Upper lobe of right lung (tissue), 1 donor: ENCODE measurements at regions not wholly inside any gene's neighbourhood (a gene's known extent, or its start where the extent isn't known, plus 50 kb on each side); places are given as distances from the start of the nearest gene placed in this dataset.
A peak's percentile ranks its signal among the peaks of the same experiment; 100 is the strongest.

ENCODE experiments used
- ATAC-seq: fragments of 200-7000 bp; cut with Tn5 transposase; one replicate; pipeline ENCODE4 v1.9.1; 2020; ENCODE audit warnings: mild to moderate bottlenecking, moderate library complexity
- DNase-seq: peaks from one replicate; pipeline ENCODE4 v3.0.0-alpha.2; 2020
- H3K27ac ChIP-seq: fragments of 200-600 bp; one replicate; pipeline ENCODE4 v1.8.0; 2022
- H3K27me3 ChIP-seq: fragments of 200-600 bp; one replicate; pipeline ENCODE4 v1.8.0; 2022; ENCODE audit warnings: mild to moderate bottlenecking
- H3K36me3 ChIP-seq: fragments of 200-600 bp; one replicate; pipeline ENCODE4 v1.8.0; 2022
- H3K4me1 ChIP-seq: fragments of 200-600 bp; one replicate; pipeline ENCODE4 v1.8.0; 2022
- H3K4me3 ChIP-seq: fragments of 200-600 bp; one replicate; pipeline ENCODE4 v1.8.0; 2022; ENCODE audit warnings: mild to moderate bottlenecking
- H3K9me3 ChIP-seq: fragments of 200-600 bp; one replicate; pipeline ENCODE4 v1.8.0; 2022
- intact Hi-C: fragments of 100-400 bp; cut with DNase I; formaldehyde crosslinking; loops from one replicate; pipeline ENCODE4 v1.11.0; 2022
- TF ChIP-seq, protein P1 (sequence below): fragments of 200-600 bp; IDR thresholded peaks from one replicate; pipeline ENCODE4 v1.8.0; 2022; ENCODE audit warnings: antibody characterized with exemption
- donor health status: DM: no; HTN: yes; CAD: no; lungs with severe emphysema.

DNA sequence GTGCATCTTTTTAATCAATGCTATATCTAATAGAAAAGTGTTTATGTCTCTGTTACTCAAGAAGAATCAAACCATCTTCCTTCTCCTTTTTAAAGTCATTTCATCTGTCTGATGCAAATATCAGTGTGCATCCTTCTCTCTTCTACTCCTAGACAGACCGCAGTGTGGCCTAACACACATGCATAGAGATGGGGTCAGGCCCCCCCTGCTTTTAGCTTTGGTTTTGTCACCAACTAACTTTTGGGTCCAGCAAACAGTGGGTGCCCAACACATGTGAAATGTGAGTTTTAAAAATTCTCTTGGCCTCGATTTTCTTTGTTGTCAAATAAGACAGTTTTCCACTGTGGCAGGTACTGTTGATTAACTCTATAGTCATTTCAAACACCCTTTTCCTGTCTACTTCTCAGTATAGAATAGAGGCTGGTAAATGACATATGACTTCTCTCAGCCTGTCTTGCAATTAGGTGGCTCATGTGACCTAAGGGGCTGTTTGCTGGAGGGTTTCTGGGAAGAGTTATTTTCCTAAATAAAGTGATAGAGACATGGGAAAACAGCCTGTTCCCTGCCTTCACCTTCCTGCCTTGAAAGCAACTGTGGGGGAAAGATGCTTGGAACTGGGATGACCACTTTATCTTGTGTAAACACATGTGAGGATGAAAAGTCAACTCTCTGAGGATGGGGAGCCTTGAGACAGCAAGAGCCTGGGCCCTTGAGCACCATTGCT lies 65.7 kb upstream of the DARS1 start:
- H3K27ac ChIP-seq: no peak overlapping the region
- no peaks in the 10 kb centered on the region for H3K36me3 ChIP-seq
- no peak for ATAC-seq
- no peaks in the 10 kb centered on the region for H3K9me3 ChIP-seq
- no peaks in the 10 kb centered on the region for H3K27me3 ChIP-seq
- no peak for DNase-seq
- no peak overlapping the region for H3K4me3 ChIP-seq
- TF ChIP-seq, protein P1, sequence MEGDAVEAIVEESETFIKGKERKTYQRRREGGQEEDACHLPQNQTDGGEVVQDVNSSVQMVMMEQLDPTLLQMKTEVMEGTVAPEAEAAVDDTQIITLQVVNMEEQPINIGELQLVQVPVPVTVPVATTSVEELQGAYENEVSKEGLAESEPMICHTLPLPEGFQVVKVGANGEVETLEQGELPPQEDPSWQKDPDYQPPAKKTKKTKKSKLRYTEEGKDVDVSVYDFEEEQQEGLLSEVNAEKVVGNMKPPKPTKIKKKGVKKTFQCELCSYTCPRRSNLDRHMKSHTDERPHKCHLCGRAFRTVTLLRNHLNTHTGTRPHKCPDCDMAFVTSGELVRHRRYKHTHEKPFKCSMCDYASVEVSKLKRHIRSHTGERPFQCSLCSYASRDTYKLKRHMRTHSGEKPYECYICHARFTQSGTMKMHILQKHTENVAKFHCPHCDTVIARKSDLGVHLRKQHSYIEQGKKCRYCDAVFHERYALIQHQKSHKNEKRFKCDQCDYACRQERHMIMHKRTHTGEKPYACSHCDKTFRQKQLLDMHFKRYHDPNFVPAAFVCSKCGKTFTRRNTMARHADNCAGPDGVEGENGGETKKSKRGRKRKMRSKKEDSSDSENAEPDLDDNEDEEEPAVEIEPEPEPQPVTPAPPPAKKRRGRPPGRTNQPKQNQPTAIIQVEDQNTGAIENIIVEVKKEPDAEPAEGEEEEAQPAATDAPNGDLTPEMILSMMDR: no peak
- no peaks in the 10 kb centered on the region for H3K4me1 ChIP-seq
- intact Hi-C loops: no loop called here

DNA sequence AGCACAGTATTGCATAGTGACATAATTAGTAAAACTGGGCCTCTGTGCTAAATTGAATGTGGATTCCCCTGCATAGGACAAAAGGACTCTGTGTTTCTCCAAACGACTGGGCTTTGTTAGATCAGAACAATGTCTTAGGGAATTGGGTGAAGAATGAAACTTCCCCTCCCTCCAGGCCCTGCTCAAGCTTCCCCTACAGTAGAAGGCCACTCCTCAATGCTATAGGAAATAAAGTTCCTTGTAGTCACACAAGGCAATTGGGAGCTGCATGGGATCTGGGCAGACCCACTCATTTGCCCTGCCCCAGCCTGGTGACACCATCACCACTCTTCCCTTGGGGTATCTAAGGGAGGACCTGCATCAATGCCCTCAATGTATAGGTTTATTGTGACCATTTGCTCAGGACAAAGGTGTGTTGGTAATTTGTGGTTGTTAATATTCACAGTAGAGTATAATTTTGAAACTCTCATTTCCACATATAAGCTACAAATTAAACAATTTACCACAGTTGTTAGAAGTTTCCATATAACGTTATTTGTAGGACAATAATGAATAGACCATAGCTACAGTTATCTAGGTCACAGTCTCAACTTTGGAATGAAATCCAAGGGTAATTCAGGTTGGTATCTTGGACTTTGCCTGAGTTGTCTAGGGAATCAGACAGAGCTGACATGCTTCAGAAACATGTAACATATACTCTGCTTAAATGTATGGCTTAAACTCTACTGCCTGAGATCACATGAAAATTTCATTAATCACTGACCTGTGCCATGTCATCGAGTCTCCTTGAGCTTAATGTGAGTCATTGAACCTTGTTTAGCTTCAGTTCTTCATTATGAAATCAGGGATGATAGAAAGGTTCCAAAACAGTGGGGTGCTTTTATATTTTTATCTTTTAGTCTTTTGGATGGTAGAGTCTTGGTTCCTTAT lies 64.8 kb upstream of the DARS1 start:
- peak; percentile 46 for ATAC-seq
- intact Hi-C loops: no loop called here
- H3K27me3 ChIP-seq: no peaks in the 10 kb centered on the region
- no peaks in the 10 kb centered on the region for H3K36me3 ChIP-seq
- H3K4me3 ChIP-seq: no peak overlapping the region
- no peak overlapping the region for H3K27ac ChIP-seq
- H3K9me3 ChIP-seq: no peaks in the 10 kb centered on the region
- DNase-seq: no peak
- H3K4me1 ChIP-seq: no peaks in the 10 kb centered on the region
- TF ChIP-seq, protein P1: no peak

DNA sequence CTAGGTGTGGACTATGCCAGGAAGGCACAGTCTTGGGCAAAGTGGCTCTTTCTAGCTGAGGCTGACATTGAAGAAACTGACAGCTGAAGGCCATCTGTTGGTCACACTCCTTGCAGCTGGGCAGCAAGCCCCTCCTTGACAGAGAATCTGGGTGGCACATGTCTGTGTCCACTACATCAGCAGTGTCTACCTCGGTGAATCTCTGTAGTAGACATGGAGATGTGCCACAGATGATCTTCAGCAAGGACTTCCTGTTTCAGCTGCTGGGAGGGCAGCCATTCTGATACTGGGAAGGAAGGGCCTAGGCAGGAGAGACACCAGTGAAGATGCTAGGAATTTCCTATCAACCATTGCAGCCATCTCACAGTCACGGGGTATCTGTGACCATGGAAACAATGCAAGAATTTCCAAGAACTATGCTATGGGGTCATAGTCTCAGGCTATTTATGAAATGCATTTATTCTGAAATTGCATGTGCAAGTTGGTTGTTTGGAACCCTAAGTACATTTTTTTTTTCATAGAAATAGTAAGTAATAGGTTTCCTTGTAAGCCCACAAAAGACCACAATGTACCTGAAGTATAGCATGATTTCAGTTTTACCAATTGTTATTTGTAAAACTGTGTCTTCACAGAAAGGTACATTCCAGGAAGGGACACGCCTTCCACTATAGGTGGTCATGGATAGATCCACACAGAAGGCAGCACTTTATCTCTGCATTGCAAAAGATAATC lies 63.8 kb upstream of the DARS1 start:
- TF ChIP-seq, protein P1: no peak
- intact Hi-C loops: no loop called here
- DNase-seq (no peak), ATAC-seq (peak; percentile 60)
- Histone ChIP-seq H3K36me3 (no peaks in the 10 kb centered on the region), H3K9me3 (no peaks in the 10 kb centered on the region), H3K27me3 (no peaks in the 10 kb centered on the region), H3K4me1 (no peaks in the 10 kb centered on the region), H3K27ac (no peak overlapping the region), H3K4me3 (no peak overlapping the region)

DNA sequence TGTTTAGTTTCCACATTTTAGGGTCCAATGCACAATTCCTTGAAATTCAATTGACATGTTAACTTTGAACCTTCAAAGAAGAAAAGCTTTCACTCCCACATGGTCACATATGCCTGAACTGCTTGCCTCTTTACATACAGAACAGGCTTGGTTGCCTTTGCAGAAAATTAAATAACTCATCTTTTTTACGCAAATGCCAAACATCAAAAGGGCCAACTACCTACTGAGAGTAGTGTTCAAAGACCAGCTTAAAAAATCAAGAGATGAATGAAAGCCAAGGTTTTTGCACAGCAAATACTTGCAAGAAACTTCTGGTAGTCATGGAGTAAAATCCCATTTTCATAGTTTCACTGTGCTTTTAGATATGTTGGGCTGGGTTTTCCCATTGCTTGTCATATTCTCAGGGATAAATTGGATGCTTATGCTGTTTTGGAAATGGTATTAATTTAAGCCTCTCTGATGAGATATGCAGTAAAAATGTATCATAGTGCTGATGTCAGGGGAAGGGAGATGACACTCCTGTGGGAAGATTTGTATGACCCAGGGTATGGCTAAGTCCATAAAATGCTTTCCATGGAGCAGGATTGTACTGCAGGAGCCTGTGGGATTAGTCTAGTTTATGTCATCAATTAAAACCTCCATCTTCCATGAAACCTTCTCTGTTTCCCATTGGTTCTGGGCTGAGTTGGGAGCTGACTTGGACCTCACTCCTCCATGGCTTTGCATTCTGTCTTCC lies 60.6 kb upstream of the DARS1 start:
- intact Hi-C loops: no loop called here
- H3K9me3 ChIP-seq: no peaks in the 10 kb centered on the region
- TF ChIP-seq, protein P1: no peak
- DNase-seq (no peak), ATAC-seq (no peak)
- no peaks in the 10 kb centered on the region for H3K4me1 ChIP-seq
- no peaks in the 10 kb centered on the region for H3K36me3 ChIP-seq
- H3K27ac ChIP-seq: no peak overlapping the region
- H3K27me3 ChIP-seq: no peaks in the 10 kb centered on the region
- no peak overlapping the region for H3K4me3 ChIP-seq

DNA sequence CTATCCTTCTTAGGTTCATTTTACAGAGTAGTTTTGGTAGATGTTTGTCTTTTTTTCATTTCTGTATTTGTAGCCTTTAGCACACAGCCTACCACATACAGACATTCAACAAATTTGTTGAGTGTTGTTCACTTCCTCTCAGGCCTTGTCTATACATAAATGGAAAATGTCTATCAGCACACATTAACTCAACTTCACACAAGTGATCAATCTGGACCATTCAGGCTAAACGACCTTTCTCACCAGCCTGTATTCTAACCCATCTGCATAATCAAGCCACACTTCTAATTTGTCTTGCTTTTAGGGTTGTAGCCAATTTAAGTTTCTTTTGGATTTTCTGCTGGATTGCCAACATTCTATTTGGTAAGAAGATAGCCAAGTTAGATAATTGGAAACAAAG lies 59.9 kb upstream of the DARS1 start:
- Histone ChIP-seq H3K9me3 (no peaks in the 10 kb centered on the region), H3K27ac (no peak overlapping the region), H3K27me3 (no peaks in the 10 kb centered on the region), H3K4me1 (no peaks in the 10 kb centered on the region), H3K36me3 (no peaks in the 10 kb centered on the region), H3K4me3 (no peak overlapping the region)
- TF ChIP-seq, protein P1: no peak
- ATAC-seq: no peak
- intact Hi-C loops: no loop called here
- no peak for DNase-seq
